NCI-H510A treated with DMSO at 0.1 percent for 48 hours (cell line): ENCODE measurements at regions not wholly inside any gene's neighbourhood (a gene's known extent, or its start where the extent isn't known, plus 50 kb on each side); places are given as distances from the start of the nearest gene placed in this dataset.

ENCODE experiments used
- DNase-seq: peaks from one replicate; lab custom pipeline; 2025; lab: John Stamatoyannopoulos, UW

DNA sequence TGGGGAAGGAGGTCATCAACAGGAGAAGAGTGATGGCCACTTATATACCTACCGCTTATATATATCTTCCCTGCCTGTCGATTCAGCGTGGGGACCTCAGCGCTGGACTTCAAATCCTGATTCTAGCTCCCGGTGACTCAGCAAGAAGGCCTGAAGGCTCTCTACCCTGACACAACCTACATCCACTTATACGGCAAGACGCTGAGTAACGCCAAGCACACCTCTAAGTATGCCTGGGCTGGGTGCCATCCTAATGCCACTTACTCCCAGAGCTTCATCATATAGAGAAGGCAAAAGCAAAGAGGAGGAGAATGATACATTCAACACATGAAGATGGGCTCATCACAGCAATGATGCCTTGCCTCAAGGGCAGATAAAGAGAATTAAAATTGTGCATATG lies 198.3 kb downstream of the CHIC2 start:
- DNase-seq, result no peak

DNA sequence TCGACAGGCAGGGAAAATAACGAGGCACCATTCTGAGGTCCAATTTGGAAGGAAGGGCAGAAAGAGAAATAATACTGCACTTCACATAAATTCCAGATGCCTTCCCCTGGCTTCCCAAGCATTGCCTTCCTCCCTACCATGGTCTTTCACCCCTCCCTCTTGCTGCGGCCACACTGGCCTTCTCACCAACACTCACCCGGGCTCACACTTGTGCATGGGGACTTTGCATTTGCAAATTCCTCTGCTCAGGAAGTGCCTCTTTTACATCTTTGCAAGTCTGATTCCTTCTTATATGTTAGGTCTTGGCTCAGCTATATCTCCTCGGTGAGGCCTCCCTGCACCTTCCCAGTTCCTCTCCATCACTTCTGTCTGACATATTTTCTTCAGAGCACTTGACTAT lies 199.4 kb downstream of the CHIC2 start:
- no peak for DNase-seq

DNA sequence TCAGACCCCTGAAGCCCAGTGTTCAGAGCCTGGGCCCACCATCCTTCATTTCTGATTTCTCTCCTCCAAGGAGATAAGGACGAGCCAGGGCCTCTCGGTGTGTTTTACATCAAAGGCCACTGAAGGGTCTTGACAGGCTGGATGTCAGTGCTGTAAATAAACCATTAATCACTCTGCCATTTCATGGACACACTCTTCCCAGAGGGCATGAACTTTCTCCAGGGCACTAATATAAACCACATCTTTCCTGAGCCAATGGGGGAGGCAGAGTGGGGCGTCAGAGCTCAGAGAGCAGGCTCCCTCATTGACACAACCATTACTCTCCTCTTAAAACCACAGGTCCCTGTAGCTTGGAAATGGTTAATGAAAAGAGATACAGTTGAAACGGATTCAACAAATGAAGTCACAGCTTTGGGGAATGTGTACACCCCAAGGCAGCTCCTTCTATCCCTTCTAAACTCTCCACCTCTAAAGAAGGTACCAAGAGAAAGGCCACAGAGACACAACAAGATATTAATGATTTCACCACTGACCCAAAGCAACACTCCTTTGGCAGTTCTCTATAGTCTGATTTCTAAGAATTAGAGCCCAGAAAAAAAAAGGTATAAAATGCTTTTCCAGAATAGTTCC lies 200.6 kb downstream of the CHIC2 start:
- peak; percentile 79 for DNase-seq

DNA sequence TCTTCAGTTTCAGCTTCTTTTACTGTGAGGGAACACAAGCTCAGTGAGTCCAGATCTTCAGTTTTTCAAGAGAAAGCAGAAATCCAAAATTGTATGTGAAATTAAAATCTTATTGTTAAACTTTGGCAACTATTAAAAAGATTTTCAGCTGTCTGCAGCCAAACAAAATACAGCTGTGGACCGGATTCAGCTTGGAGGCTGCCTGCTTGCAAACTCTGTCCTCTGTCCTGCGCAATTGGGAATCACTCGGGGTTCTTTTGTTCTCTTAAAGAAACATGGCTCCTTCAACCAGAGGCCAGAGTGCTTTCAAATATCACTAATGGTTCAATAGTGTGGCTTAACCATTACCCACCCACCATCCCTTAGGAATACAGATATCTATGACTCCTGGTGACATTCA lies 201.2 kb downstream of the CHIC2 start:
- peak; percentile 66 for DNase-seq

DNA sequence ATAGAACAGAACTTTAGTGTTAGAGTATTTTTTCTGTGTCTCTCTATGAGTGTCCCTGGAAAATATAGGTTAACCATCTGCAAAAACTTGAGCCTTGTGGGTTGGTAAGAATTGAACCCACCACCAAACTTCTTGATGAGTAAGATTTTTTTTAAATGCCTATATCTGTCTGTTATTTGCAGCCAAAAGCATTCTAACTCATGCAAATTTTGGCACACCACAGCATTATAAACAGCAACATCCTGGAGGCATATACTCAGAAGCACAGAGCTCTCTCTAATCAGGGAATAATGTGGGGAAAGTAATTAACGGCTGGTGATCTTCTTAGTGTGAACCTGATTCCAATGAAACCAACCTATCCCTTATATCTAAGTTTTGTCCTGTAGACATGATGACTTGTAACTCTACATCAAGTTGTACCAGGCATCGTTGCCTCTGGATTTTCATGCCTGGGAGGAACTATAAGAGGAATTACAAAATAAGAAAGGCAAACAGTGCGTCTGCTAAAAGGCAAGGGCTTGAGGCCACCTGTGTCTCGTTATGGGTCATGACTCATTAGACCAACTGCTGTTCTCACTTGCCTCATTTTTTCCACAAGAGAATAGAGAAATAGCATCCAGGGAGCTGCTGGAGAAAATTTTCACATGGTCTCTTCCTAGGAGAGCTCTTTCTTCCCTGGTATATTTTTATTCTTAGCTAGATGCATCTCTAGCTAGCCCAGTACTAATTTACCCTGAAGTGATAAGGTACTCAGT lies 202.4 kb downstream of the CHIC2 start:
- peak; percentile 96 for DNase-seq

DNA sequence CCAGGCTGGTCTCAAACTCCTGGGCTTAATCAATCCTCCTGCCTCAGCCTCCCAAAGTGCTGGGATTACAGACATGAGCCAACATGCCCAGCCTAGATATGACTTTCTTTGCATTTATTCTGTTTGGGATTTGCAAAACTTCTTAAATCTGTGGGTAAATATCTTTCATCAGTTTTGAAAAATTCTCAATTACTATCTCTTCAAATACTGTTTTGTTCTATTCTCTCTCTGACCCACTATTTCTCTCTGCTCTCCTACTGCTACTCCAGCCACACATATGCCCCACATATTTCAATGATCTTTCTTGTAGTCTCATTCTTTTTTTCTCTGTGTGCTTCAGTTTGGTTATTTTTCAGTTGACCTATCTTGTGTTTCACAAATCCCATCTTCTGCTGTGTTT lies 205.1 kb downstream of the CHIC2 start:
- no peak for DNase-seq

DNA sequence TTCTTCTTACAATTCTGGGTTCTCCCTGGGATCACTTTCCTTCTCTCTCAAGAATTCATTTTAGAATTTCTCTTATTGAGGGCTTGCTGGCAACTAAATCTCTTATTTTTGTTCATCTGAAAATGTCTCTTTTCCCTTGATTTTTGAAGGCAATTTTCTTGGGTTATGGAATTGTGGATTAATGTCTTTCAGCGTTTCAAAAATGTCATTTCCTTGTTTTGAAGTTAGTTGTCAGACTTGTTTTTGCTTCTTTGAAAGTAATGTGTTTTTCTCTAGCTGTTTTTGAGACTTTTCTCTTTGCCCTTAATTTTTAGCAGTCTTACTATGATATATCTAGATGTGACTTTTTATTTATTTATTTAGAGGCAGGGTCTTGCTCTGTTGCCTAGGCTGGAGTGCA lies 205.7 kb downstream of the CHIC2 start:
- DNase-seq, result no peak

DNA sequence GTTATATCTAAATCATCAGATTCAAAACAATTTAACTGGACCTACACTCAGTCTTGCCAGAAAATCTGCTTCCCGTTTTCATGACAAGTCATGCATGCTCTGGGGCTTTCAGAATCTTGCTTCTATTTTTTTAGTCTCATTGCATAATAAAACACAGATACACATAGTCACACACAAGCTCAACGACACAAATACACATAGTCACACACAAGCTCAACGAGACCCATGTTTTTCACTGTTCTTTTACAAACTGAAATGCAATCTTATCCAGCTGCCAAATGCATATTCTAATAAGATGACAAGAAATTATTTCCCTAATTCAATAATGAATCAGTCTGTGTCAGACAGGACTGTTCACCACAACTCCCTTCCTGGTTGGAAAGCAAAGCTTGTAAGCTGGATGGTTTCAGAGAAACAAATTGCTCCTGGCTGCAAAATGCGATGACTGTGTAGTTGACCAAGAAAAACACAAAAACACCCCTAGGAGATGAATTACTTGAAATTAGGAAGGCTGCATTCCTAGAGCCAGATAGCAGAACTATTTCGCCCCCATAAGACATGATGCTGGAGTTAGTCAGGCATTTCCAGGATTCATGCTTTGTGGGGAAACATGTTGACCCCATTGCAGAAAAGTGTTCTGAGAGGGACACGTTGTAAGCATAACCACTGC lies 208.7 kb downstream of the CHIC2 start:
- DNase-seq, result no peak

DNA sequence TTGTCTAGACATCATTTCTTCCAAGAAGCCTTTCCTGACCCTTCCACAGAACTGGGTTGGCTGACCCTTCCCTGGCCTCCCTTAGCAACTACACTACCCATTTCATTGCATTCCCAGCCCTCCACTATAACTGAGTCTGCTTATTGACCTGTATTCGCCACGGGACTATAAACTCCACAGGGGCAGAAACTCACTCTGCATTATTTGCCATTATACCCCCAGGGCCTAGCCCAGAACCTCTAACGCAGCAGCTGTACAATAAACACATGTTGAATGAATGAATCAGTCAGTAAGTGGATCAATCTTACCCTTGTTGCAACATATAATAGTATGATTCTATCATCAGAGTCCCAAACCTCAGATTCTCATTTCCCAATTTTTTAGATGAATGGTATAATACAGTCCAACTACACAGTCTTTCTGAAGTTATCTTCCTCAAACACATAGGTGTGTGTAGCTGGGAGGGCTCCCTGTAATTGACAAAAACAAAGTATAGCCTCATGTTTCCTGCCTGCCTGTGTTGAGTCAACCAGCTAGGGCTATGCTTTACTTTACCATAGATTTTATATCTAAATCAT lies 209.3 kb downstream of the CHIC2 start:
- DNase-seq, result no peak

DNA sequence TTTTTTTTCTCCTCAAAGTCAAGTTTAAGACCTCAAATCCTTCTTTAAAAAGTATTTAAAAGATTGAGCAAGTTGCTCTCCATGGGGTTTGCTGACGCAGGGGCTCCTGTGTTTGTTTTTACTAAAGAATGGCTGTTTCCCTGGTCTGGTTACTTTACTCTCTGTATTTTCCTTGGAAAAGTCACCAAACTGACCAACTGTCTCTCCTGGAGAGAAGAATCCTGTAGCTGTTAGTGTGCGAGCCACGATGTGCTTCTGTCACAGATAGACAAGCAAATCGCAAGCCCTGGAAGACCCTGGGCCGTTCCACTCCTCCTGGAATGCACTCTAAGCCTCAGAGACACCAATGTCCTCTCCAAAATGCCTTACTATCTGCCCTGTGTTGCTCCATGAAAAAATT lies 212.1 kb downstream of the CHIC2 start:
- DNase-seq, result no peak

DNA sequence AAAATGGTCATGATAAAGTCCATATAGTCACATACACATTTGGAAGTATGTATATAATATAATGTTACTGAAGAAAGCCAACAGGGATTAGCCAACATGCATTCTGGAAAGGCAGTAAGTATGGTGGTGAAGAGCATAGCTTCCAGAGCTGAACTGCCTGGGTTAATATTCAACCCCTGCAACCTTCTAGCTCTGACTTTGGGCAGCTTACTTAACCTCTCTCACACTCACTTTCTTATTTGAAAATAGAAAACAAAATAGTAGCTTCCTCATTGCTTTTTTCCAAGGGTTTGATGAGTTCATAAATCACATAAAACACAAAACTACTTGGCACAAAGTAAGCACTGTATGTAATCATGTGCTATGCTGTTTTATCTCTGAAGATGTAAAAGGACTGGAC lies 216.4 kb downstream of the CHIC2 start:
- DNase-seq, result no peak

DNA sequence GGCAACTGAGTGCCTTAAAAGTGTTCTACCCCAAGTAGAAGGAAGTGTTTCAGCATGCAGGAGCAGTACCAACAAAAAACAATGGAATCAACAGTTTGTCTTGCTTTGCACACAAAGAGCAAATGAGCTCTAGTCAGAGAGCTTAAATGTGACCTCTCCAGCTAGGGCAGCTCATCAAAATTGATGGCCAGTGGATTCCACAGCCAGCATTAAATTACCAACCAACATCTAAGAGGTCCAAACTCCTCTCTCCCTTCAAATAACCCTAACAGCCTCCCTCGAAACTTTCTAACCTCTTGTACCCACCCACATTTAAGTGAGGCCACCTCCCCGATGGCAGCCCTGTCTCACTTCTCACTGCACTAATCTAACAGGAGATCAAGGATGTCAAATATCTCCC lies 219.9 kb downstream of the CHIC2 start:
- no peak for DNase-seq

DNA sequence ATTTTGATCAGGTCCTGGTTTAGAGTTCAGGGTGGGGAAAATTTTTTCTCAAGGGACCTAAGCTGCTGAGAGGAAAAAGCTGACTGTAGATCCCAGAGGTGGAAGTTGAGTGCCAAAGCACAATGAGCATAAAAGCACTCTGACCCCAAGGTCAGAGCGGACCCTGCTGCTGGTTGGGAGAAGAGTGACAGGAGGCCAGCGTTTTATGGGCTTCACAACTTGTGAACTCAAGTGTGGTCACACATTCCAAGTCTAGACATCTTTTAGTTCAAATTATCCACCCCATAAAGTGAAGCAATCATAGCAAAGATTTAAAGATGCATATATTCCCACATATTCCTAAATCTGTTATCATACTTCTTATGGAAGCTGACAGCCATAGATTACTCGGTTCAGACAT lies 220.3 kb downstream of the CHIC2 start:
- DNase-seq, result no peak

DNA sequence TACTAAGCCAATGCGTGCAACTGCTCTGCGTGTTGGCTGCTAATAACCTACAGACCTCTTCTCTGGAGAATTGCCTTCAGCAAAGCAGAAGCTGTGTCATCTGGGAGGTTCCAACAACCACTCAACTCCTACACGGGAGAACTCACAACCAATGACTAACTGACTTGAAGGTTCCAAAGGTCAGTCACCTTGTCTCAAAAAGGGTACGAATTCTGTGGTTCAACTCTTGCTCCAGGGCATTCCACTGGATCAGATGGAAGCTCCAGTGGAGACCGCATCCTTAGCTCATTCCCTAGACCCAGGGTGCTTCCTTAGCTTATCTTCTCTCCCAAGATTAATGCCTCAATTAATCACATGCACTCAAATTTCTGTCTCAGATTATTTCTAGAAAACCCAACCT lies 222.7 kb downstream of the CHIC2 start:
- DNase-seq, result no peak

DNA sequence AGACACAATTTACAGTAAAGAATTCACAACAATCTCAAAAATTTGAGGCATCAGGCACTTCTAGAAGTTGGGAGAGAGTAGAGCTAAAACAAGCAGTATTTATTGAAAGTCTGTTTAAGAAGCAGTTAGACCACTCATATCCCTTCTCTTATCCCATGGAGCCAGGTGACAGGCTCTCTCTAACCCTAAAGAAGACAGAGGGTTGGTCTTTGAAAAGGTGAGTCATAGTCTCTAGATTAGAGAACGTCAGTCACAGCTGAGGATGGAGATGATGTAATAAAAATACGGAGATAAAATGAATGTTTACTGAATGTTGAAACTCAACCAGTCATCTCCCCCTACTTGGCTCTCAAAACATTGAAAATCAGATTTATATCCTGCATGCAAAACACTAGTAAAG lies 223.8 kb downstream of the CHIC2 start:
- DNase-seq, result no peak

DNA sequence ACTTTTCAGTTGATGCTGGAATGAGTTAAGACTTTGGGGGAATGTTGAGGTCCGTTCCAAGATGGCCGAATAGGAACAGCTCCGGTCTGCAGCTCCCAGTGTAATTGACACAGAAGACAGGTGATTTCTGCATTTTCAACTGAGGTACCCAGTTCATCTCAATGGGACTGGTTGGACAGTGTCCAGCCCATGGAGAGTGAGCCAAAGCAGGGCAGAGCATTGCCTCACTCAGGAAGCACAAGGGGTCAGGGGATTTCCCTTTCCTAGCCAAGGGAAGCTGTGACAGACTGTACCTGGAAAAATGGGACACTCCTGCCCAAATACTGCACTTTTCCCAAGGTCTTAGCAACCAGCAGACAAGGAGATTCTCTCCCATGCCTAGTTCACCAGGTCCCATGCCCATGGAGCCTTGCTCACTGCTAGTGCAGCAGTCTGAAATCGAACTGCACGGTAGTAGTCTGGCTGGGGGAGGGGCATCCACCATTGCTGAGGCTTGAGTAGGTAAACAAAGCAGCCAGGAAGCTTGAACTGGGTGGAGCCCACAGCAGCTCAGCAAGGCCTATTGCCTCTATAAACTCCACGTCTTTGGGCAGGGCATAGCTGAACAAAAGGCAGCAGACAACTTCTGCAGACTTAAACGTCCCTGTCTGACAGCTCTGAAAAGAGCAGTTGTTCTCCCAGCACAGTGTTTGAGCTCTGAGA lies 231.0 kb downstream of the CHIC2 start:
- peak; percentile 37 for DNase-seq

DNA sequence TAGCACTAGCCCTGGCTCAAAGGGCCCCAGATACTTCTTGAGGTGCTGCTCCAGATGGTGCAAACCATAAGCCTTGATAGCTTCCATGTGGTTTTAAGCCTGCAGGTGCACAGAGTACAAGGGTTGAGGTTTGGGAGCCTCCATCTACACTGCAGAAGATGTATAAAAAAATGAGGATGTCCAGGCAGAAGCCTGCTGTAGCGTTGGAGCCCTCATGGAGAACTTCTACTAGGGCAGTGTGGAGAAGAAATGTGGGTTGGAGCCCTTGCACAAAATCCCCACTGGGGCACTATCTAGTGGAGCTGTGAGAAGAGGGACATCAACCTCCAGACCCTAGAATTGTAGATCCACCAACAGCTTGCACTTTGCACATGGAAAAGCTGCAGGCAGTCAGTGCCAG lies 231.9 kb downstream of the CHIC2 start:
- DNase-seq, result no peak

DNA sequence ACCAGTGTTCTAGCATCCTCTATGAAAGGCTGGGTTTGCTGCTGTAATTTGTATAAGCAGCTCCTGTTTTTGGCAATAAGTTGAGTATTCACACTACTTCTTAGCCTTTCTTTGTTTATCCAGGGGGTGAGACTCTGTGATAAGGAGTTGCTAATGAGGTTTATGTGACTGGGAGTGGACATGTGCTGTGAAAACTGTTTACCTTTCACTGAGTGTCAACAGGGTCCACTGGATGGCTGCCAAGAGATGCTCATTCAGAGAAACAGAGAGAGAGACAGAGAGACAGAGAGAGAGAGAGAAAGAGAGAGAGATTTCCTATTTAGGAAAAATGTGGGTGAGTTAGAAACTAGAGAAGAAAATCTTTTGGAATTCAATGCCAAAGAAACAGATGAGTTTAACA lies 233.9 kb downstream of the CHIC2 start:
- peak; percentile 67 for DNase-seq

DNA sequence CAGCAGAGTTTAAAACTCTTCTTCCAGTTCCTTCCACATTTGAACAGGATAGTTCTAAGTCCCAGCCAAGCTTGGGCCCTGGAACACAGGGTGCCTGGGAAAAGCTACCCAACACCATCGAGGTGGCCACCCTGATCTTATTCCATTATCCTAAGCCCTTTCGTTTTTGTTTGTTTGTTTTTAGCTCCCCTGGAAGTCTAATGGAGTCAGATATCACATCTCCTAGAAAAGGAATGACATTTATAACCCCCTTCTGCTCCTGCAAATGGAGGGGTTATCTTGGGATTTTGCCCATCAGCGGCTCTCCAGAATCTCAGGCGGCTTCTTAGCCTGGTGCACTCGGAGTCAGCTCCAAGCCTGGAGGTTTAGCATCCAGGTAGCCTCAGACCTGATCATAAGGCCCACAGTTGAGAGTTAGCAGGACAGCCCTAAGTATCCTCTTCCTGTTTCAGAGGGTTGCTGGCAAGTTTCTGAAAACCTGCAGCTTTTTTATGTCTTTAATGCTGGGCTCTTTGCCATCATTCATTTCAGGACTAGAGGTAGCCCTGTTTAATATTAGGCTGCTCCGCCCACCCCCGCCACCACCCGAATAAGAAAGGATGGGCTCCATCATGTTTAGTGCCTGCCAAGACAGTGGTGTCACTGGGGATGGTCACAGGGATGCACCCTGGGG lies 230.0 kb upstream of the LNX1 start:
- no peak for DNase-seq

DNA sequence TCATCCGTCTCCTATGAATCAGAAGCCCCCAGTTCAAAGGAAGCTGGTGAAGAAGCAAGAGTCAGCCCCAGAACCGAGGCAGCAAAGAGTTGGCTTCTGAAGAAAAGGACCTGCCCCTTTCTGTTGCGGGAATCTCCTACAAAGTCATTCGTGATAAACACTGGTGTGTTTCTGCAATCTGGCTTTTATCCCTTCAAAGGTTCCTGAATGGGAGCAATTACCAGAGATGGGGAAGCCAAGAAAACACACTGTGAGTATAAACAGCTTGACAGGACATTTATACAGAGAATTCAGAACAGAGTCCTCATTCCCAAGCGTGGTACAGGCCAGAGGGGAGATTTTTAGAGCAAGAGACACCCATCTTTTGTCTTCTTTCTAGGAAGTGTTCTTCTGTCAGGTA lies 226.8 kb upstream of the LNX1 start:
- no peak for DNase-seq

DNA sequence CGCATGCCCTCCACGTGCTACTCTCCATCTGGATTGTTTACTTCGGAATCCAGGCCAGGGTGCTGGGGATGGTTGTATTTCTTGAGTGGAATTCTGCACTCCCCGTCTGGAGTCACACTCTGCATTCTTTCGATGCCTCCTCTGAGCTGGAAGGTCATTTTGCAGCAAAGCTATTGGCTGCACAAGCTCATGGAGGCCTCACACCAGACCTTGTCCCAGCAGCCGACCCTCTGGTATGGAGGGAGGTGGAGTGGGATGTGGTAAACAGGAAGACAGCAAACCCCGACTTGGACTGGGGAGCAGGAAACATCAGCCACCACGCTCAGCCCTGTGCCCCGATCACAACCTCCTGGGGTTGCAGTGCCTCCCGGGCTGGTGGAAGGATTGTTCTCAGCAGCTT lies 225.3 kb upstream of the LNX1 start:
- DNase-seq, result no peak

DNA sequence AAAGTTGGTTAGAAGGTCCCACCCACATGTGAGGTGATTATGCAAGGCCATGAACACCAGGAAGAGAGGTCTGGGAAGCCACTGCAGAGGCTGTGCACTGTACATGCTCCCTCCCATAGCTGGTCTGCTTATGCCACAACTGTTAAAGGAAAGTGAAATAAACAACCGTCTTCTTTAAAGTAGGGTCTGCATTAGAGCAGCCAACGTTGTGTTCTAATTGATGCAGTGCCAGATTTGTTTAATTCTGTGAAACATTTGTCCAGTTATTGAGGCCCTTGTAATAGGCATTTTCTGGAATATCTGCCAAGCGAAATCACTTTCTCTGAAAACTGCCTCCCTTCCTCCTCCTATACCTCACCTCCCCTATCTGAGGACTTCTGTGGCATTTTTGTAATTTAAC lies 224.0 kb upstream of the LNX1 start:
- DNase-seq, result no peak
